Amniotic stem cell (primary cell): ENCODE measurements at regions not wholly inside any gene's neighbourhood (a gene's known extent, or its start where the extent isn't known, plus 50 kb on each side); places are given as distances from the start of the nearest gene placed in this dataset.
"Not testable (repeated sequence)": the region's sequence is repeated elsewhere in the genome, so short reads cannot be mapped to it uniquely, and the experiment has no call there.

Source experiments
- DNase-seq: peaks from one replicate; lab custom pipeline; 2025; lab: John Stamatoyannopoulos, UW

GRCh38 chr14:71165121-71166031 is 258.1 kb downstream of the PCNX1 start:
- no peak for DNase-seq

GRCh38 chr14:71166180-71166837 is 259.1 kb downstream of the PCNX1 start:
- peak; percentile 54 for DNase-seq

- DNase-seq = not testable (repeated sequence)
Measured at GRCh38 chr14:71167325-71167950, 260.2 kb downstream of the PCNX1 start.

GRCh38 chr14:71168161-71168560 is 260.9 kb downstream of the PCNX1 start:
- DNase-seq = not testable (repeated sequence)

- no peak for DNase-seq
Measured at GRCh38 chr14:71168564-71169427, 261.5 kb downstream of the PCNX1 start.

- DNase-seq = no peak
Measured at GRCh38 chr14:71169861-71170260, 262.6 kb downstream of the PCNX1 start.

GRCh38 chr14:71175491-71175890 is 268.2 kb downstream of the PCNX1 start:
- no peak for DNase-seq

- no peak for DNase-seq
Measured at GRCh38 chr14:71179066-71179465, 271.8 kb downstream of the PCNX1 start.

GRCh38 chr14:71180397-71180796 is 273.1 kb downstream of the PCNX1 start:
- no peak for DNase-seq

- DNase-seq = no peak
Measured at GRCh38 chr14:71181215-71182003, 274.1 kb downstream of the PCNX1 start.

GRCh38 chr14:71183876-71184689 is 276.8 kb downstream of the PCNX1 start:
- no peak for DNase-seq

GRCh38 chr14:71185637-71186036 is 278.4 kb downstream of the PCNX1 start:
- DNase-seq = no peak

- DNase-seq = no peak
Measured at GRCh38 chr14:71187633-71188356, 280.5 kb downstream of the PCNX1 start.

- DNase-seq = no peak
Measured at GRCh38 chr14:71190770-71191374, 283.6 kb downstream of the PCNX1 start.

- no peak for DNase-seq
Measured at GRCh38 chr14:71193663-71194062, 286.4 kb downstream of the PCNX1 start.

- DNase-seq = no peak
Measured at GRCh38 chr14:71194251-71194650, 287.0 kb downstream of the PCNX1 start.

GRCh38 chr14:71196921-71197320 is 289.7 kb downstream of the PCNX1 start:
- no peak for DNase-seq

GRCh38 chr14:71198687-71199086 is 291.4 kb downstream of the PCNX1 start:
- no peak for DNase-seq

GRCh38 chr14:71201840-71202239 is 294.6 kb downstream of the PCNX1 start:
- DNase-seq = no peak
